Choroid plexus epithelial cell (primary cell): ENCODE measurements at regions not wholly inside any gene's neighbourhood (a gene's known extent, or its start where the extent isn't known, plus 50 kb on each side); places are given as distances from the start of the nearest gene placed in this dataset.
"Not testable (repeated sequence)": the region's sequence is repeated elsewhere in the genome, so short reads cannot be mapped to it uniquely, and the experiment has no call there.

Experiments used
- DNase-seq: peaks from one replicate; pipeline ENCODE4 v3.0.0-alpha.2; 2010; ENCODE audit warnings: low read depth
- H3K4me3 ChIP-seq: 2 replicates; pipeline ENCODE4 v1.5.1; 2011; ENCODE audit warnings: low read depth, mild to moderate bottlenecking, control low read depth, low read length, moderate library complexity
- CTCF ChIP-seq: conservative IDR thresholded peaks from 2 replicates; pipeline ENCODE4 v1.5.1; 2011; ENCODE audit warnings: low read depth, mild to moderate bottlenecking, control low read depth, inconsistent platforms, low read length, moderate library complexity

- TF ChIP-seq CTCF, result no peak
- no peak overlapping the region for H3K4me3 ChIP-seq
- DNase-seq, result peak; percentile 2
Measured at GRCh38 chr5:37915097-37915736, 75.4 kb upstream of the GDNF start.

- not testable (repeated sequence) for H3K4me3 ChIP-seq, DNase-seq
Measured at GRCh38 chr5:37909610-37910266, 69.9 kb upstream of the GDNF start.

- H3K4me3 ChIP-seq, result no peak overlapping the region
- no peak for DNase-seq
- no peak for TF ChIP-seq CTCF
Measured at GRCh38 chr5:37906416-37906815, 66.6 kb upstream of the GDNF start.

- DNase-seq, result no peak
- no peak for TF ChIP-seq CTCF
Measured at GRCh38 chr5:37905230-37905629, 65.4 kb upstream of the GDNF start.

GRCh38 chr5:37902323-37902722, 62.5 kb upstream of the GDNF start:
- DNase-seq, result no peak
- no peak for TF ChIP-seq CTCF
- no peak overlapping the region for H3K4me3 ChIP-seq

More at GRCh38 chr5:37905230-37905629, 65.4 kb upstream of the GDNF start:
- no peak overlapping the region for H3K4me3 ChIP-seq

GRCh38 chr5:37900692-37901091, 60.9 kb upstream of the GDNF start:
- H3K4me3 ChIP-seq, result no peak overlapping the region
- peak; percentile 19 for TF ChIP-seq CTCF
- DNase-seq, result peak; percentile 47

GRCh38 chr5:37899037-37899436, 59.2 kb upstream of the GDNF start:
- DNase-seq, result no peak
- TF ChIP-seq CTCF, result no peak
- H3K4me3 ChIP-seq, result no peak overlapping the region
